CD4-positive, CD25-positive, alpha-beta regulatory T cell (primary cell): ENCODE measurements at regions not wholly inside any gene's neighbourhood (a gene's known extent, or its start where the extent isn't known, plus 50 kb on each side); places are given as distances from the start of the nearest gene placed in this dataset.

Experiments
- ATAC-seq, 2 donors: fragments of 150-1000 bp; cut with Tn5 transposase; one replicate each; pipeline ENCODE4 v1.10.0; 2021; ENCODE audit warnings: low read depth in 2 of 2, moderate number of reproducible peaks in 2 of 2, moderate library complexity in 1 of 2
- DNase-seq, 3 donors: peaks; one replicate each; pipeline versions ENCODE4 v3.0.0 to v3.0.0-alpha.2; 2012 to 2022; ENCODE audit warnings: mixed read lengths in 1 of 3
- H3K27ac ChIP-seq: one replicate; pipeline ENCODE4 v1.7.0; 2013; ENCODE audit warnings: mild to moderate bottlenecking, low read length; ENCODE audit not compliant: insufficient read depth, poor library complexity, severe bottlenecking
- H3K27me3 ChIP-seq: one replicate; pipeline ENCODE4 v1.7.0; 2013; ENCODE audit warnings: low read length; ENCODE audit not compliant: control insufficient read depth, insufficient read depth
- H3K36me3 ChIP-seq: one replicate; pipeline ENCODE4 v1.7.0; 2013; ENCODE audit warnings: mild to moderate bottlenecking, low read length, moderate library complexity; ENCODE audit not compliant: control insufficient read depth, insufficient read depth
- H3K4me1 ChIP-seq: 2 replicates; pipeline ENCODE4 v1.7.0; 2013; ENCODE audit warnings: mild to moderate bottlenecking, low read length; ENCODE audit not compliant: insufficient read depth, control insufficient read depth, poor library complexity, severe bottlenecking
- H3K4me3 ChIP-seq: one replicate; pipeline ENCODE4 v1.7.0; 2013; ENCODE audit warnings: low read depth, mild to moderate bottlenecking, low read length, moderate library complexity
- H3K9me3 ChIP-seq, 2 experiments: 1 replicate in 1 of 2; 2 replicates in 1 of 2; pipeline ENCODE4 v1.7.0; 2013; ENCODE audit warnings: low read length in 2 of 2, mild to moderate bottlenecking in 1 of 2, moderate library complexity in 1 of 2; ENCODE audit not compliant: control insufficient read depth in 2 of 2
- H3K27ac Mint-ChIP-seq, 3 donors: one replicate each; pipeline ENCODE4 v1.8.0; 2020 to 2022; ENCODE audit warnings: mild to moderate bottlenecking in 3 of 3, mixed read lengths in 3 of 3, moderate library complexity in 2 of 3
- H3K27me3 Mint-ChIP-seq: one replicate; pipeline ENCODE4 v1.8.0; 2022; ENCODE audit warnings: mild to moderate bottlenecking, mixed read lengths
- H3K36me3 Mint-ChIP-seq: one replicate; pipeline ENCODE4 v1.8.0; 2020; ENCODE audit warnings: mixed read lengths
- H3K4me1 Mint-ChIP-seq, 4 donors: one replicate each; pipeline ENCODE4 v1.8.0; 2020 to 2022; ENCODE audit warnings: mixed read lengths in 4 of 4, mild to moderate bottlenecking in 1 of 4
- H3K4me3 Mint-ChIP-seq, 4 donors: one replicate each; pipeline ENCODE4 v1.8.0; 2020 to 2022; ENCODE audit warnings: mild to moderate bottlenecking in 4 of 4, mixed read lengths in 4 of 4, moderate library complexity in 3 of 4
- H3K9me3 Mint-ChIP-seq, 7 donors: one replicate each; pipeline ENCODE4 v1.8.0; 2020 to 2022; ENCODE audit warnings: mixed read lengths in 7 of 7, mild to moderate bottlenecking in 3 of 7, moderate library complexity in 2 of 7

DNA sequence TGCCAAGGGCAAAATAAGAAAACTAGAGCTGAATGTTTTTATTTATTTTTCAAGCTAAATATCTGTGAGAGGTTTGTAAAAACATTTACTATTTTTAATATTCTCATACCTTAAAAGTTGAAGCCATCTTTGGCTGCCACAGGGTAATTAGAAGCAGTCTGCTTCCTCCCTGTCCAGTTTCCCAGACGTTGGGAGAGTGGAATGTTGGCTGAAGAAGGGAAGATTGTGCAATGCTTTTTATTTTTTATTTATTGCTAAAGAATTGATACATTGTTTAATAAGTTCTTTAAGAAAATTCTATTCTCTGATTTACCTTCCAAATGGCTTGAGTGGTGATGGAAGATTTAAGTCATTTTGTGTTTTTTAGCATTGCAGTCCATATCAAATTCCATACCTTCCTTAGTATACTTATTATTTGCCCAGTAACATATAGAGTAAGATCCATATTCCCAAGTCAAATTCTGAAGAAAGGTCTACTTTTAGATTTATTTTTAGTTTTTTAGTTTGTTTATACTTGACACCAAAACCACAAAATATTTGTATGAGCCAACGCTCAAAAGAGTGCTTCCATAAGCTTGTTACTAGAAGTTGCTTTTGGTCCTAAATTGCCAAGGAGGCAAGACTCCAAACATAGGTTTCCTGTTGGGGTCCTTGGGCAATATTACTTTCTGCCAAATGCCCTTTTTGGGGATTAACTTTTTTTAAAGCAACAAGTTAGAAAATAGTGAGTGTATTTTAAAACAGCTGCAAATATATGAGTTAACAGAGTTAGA, 124.0 kb upstream of the CPM start:
- Histone ChIP-seq H3K27ac (no peak overlapping the region), H3K36me3 (no peaks in the 10 kb centered on the region), H3K4me1 (peaks cover 4% of the 10 kb centered on the region), H3K4me3 (no peak overlapping the region), H3K9me3 (no peaks in the 10 kb centered on the region), H3K27me3 (no peaks in the 10 kb centered on the region)
- Mint-ChIP-seq H3K27ac (no peak overlapping the region), H3K9me3 (peaks cover 0 to 1% (median 0%) of the 10 kb centered on the region in 7 donors), H3K36me3 (no peaks in the 10 kb centered on the region), H3K27me3 (no peaks in the 10 kb centered on the region), H3K4me1 (peaks cover 8 to 16% (median 12%) of the 10 kb centered on the region in 4 donors), H3K4me3 (no peak overlapping the region)
- DNase-seq (no peak), ATAC-seq (no peak)

- H3K36me3 ChIP-seq: no peaks in the 10 kb centered on the region
- peaks cover 4% of the 10 kb centered on the region for H3K4me1 ChIP-seq
- H3K9me3 ChIP-seq: no peaks in the 10 kb centered on the region
- no peaks in the 10 kb centered on the region for H3K27me3 ChIP-seq
- DNase-seq: no peak
- H3K9me3 Mint-ChIP-seq: peaks cover 0 to 1% (median 0%) of the 10 kb centered on the region in 7 donors
- no peak overlapping the region for H3K4me3 Mint-ChIP-seq
- H3K4me1 Mint-ChIP-seq: peaks cover 4 to 11% (median 5%) of the 10 kb centered on the region in 4 donors
- H3K27me3 Mint-ChIP-seq: no peaks in the 10 kb centered on the region
- ATAC-seq: no peak
- H3K27ac Mint-ChIP-seq: no peak overlapping the region
- no peak overlapping the region for H3K4me3 ChIP-seq
- H3K36me3 Mint-ChIP-seq: no peaks in the 10 kb centered on the region
- H3K27ac ChIP-seq: no peak overlapping the region
Observed at GRCh38 chr12:69057742-69058141, 124.8 kb upstream of the CPM start.

- H3K4me3 Mint-ChIP-seq: no peak overlapping the region
- H3K27ac Mint-ChIP-seq: peak overlapping the region in 1 of 3 donors; percentile 15
- ATAC-seq (no peak), DNase-seq (peak in 1 of 3 donors; percentile 32)
- H3K36me3 Mint-ChIP-seq: no peaks in the 10 kb centered on the region
- H3K9me3 ChIP-seq: no peaks in the 10 kb centered on the region
- H3K27me3 ChIP-seq: no peaks in the 10 kb centered on the region
- H3K4me1 Mint-ChIP-seq: peaks cover 0 to 4% (median under 1%) of the 10 kb centered on the region in 4 donors
- H3K36me3 ChIP-seq: no peaks in the 10 kb centered on the region
- H3K9me3 Mint-ChIP-seq: peaks cover 0 to 1% (median 0%) of the 10 kb centered on the region in 7 donors
- no peak overlapping the region for H3K4me3 ChIP-seq
- H3K4me1 ChIP-seq: no peaks in the 10 kb centered on the region
- H3K27me3 Mint-ChIP-seq: no peaks in the 10 kb centered on the region
- H3K27ac ChIP-seq: no peak overlapping the region
Observed at GRCh38 chr12:69059465-69060457, 126.8 kb upstream of the CPM start.

DNA sequence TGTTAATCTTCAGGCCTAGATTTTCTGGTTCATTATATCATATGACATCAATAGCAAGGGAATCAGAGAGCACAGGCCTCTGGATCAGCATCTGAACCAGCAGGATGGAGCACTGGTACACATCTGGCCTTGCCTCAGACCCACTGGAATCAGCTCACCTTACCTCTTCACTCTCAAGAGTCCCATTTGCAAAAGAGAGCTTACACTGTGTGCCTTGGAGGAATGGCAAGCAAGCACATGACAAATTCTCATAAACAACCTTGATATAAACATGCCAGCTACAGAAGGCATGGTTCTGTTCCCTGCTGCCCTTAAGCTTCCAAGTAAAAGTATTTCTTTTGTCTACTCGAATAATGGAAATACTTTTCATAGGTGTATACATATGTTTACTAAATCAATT, 128.6 kb upstream of the CPM start:
- H3K4me3 Mint-ChIP-seq: no peak overlapping the region
- peaks cover 0 to 4% (median 0%) of the 10 kb centered on the region in 4 donors for H3K4me1 Mint-ChIP-seq
- H3K9me3 ChIP-seq: no peaks in the 10 kb centered on the region
- H3K27me3 ChIP-seq: no peaks in the 10 kb centered on the region
- H3K27me3 Mint-ChIP-seq: no peaks in the 10 kb centered on the region
- H3K27ac ChIP-seq: no peak overlapping the region
- ATAC-seq: no peak
- H3K36me3 ChIP-seq: no peaks in the 10 kb centered on the region
- H3K27ac Mint-ChIP-seq: no peak overlapping the region
- H3K9me3 Mint-ChIP-seq: no peaks in the 10 kb centered on the region
- DNase-seq: no peak
- H3K4me1 ChIP-seq: no peaks in the 10 kb centered on the region
- H3K36me3 Mint-ChIP-seq: no peaks in the 10 kb centered on the region
- H3K4me3 ChIP-seq: no peak overlapping the region

DNA sequence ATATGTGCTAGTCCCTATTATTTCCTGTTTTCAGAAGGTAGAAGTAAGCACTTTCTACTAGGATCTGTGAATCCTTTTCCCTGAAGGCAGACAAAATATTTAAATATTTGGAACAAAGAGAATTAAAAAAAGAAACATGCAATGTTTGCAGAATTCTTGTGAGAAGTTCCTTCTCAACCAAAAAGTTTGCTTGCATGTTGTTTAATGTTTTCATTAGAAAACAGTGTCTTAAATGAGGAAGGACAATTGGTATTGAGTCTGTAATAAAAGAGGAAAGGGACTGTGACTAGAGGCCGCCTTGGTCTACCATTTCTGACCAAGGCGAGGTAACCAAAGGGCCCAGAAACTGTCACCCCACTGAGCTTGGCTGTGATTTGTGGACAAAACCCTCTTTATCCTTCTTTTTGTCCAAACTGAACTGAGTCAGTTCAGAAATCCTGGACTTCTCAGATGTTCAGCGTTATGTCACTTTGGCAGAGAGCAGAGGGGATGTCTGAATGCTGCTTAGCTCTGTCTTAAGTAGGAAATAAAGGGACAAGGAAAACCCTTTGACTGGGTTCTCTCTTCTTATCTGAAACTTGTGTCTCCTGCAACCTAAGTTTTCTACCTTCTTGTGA, 129.8 kb upstream of the CPM start:
- Histone ChIP-seq H3K36me3 (no peaks in the 10 kb centered on the region), H3K4me1 (no peaks in the 10 kb centered on the region), H3K27ac (no peak overlapping the region), H3K4me3 (no peak overlapping the region), H3K27me3 (no peaks in the 10 kb centered on the region), H3K9me3 (no peaks in the 10 kb centered on the region)
- H3K4me1 Mint-ChIP-seq: peaks cover 0 to 4% (median 0%) of the 10 kb centered on the region in 4 donors
- no peak overlapping the region for H3K4me3 Mint-ChIP-seq
- H3K27ac Mint-ChIP-seq: no peak overlapping the region
- DNase-seq (no peak), ATAC-seq (no peak)
- no peaks in the 10 kb centered on the region for H3K27me3 Mint-ChIP-seq
- H3K9me3 Mint-ChIP-seq: no peaks in the 10 kb centered on the region
- no peaks in the 10 kb centered on the region for H3K36me3 Mint-ChIP-seq

DNA sequence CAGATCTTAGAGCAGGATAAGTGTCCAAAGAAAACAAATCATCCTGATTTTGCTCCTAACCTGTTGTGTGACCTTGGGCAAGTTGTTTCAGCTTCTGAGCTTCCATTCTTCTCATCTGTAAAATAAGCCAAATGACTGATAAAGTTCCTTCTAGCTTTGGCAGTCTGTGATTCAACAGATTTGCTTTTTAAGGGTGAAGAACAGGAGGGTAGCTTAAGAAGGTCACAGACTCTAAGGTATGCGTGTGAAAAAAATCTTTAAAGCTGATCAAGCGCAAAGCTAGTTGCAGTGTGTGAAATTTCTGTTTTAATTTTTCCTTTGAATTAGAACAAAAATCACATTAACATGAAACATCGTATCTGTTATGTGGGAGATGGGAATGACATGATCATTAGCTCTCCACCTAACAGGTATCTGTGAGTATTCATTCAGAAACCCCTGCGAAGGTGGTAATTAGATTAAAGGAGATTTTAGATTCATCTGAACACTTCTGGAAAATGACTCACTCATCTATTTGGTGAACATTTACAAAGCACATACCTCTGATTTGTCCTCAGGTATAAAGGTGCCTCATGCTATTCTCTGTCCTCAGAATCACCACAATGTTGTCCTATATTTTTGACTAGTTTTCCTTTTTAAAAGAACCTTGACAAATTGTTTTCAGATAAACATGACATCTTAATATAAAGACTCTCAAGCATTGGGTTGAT, 131.9 kb upstream of the CPM start:
- Mint-ChIP-seq H3K4me3 (no peak overlapping the region), H3K27me3 (no peaks in the 10 kb centered on the region), H3K9me3 (no peaks in the 10 kb centered on the region), H3K27ac (no peak overlapping the region), H3K36me3 (no peaks in the 10 kb centered on the region), H3K4me1 (no peaks in the 10 kb centered on the region)
- DNase-seq (no peak), ATAC-seq (no peak)
- Histone ChIP-seq H3K4me1 (no peaks in the 10 kb centered on the region), H3K36me3 (no peaks in the 10 kb centered on the region), H3K27ac (no peak overlapping the region), H3K9me3 (no peaks in the 10 kb centered on the region), H3K4me3 (no peak overlapping the region), H3K27me3 (no peaks in the 10 kb centered on the region)

- no peak for DNase-seq
- no peaks in the 10 kb centered on the region for H3K27me3 ChIP-seq
- Mint-ChIP-seq H3K4me3 (no peak overlapping the region), H3K4me1 (peaks cover 0 to 2% (median 0%) of the 10 kb centered on the region in 4 donors), H3K27ac (peak overlapping the region in 1 of 3 donors; percentile 85), H3K36me3 (no peaks in the 10 kb centered on the region), H3K27me3 (no peaks in the 10 kb centered on the region), H3K9me3 (no peaks in the 10 kb centered on the region)
- no peak overlapping the region for H3K4me3 ChIP-seq
- no peaks in the 10 kb centered on the region for H3K36me3 ChIP-seq
- H3K4me1 ChIP-seq: no peaks in the 10 kb centered on the region
- no peak overlapping the region for H3K27ac ChIP-seq
- ATAC-seq: no peak
- no peaks in the 10 kb centered on the region for H3K9me3 ChIP-seq
Observed at GRCh38 chr12:69065775-69066174, 132.8 kb upstream of the CPM start.
